ENCODE measurements at regions not wholly inside any gene's neighbourhood (a gene's known extent, or its start where the extent isn't known, plus 50 kb on each side); places are given as distances from the start of the nearest gene placed in this dataset.
"Not testable (repeated sequence)": the region's sequence is repeated elsewhere in the genome, so short reads cannot be mapped to it uniquely, and the experiment has no call there.

GRCh38 chr5:87541676-87542075 is 128.9 kb upstream of the CCNH start:
- DNase-seq (ENCODE audit: low read depth), result no peak

GRCh38 chr5:87541033-87541432 is 128.3 kb upstream of the CCNH start:
- DNase-seq (ENCODE audit: low read depth), result peak; percentile 58

- DNase-seq (ENCODE audit: low read depth), result no peak
Observed at GRCh38 chr5:87539839-87540238, 127.1 kb upstream of the CCNH start.

- DNase-seq (ENCODE audit: low read depth), result no peak
Observed at GRCh38 chr5:87536365-87536764, 123.6 kb upstream of the CCNH start.

- DNase-seq (ENCODE audit: low read depth), result no peak
Observed at GRCh38 chr5:87535706-87536105, 123.0 kb upstream of the CCNH start.

- DNase-seq (ENCODE audit: low read depth), result no peak
Observed at GRCh38 chr5:87529486-87530076, 116.9 kb upstream of the CCNH start.

GRCh38 chr5:87526131-87526530 is 113.4 kb upstream of the CCNH start:
- DNase-seq (ENCODE audit: low read depth), result peak; percentile 1

- DNase-seq (ENCODE audit: low read depth), result no peak
Observed at GRCh38 chr5:87524217-87524616, 111.5 kb upstream of the CCNH start.

GRCh38 chr5:87511778-87512177 is 99.0 kb upstream of the CCNH start:
- not testable (repeated sequence) for DNase-seq (ENCODE audit: low read depth)

- DNase-seq (ENCODE audit: low read depth), result no peak
Observed at GRCh38 chr5:87503004-87503403, 90.3 kb upstream of the CCNH start.

GRCh38 chr5:87499478-87500410 is 87.0 kb upstream of the CCNH start:
- DNase-seq (ENCODE audit: low read depth), result peak; percentile 22
